KG1 (cell line): ENCODE measurements at regions not wholly inside any gene's neighbourhood (a gene's known extent, or its start where the extent isn't known, plus 50 kb on each side); places are given as distances from the start of the nearest gene placed in this dataset.

Experiments used
- DNase-seq: peaks from one replicate; lab custom pipeline; 2025; lab: John Stamatoyannopoulos, UW

DNA sequence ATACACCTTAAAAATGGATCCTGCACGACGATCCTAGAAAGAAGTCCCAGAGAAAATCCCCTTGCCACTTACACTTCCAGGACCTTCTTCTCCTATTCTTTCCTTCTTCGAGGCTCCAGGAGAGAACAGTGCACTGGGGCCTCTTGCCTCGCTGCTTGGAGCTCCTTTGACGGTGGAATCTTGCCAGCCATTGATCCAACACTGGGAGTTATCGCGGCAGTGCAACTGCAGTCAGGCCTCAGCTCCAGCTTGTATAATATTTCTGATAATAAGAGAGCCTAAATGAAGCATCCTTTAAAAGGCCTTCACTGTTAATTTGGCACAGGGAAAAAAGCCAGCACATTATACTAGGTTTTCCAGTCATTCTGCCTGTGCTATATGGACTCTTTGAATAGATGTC is 216.9 kb upstream of the PARD3B start:
- no peak for DNase-seq

DNA sequence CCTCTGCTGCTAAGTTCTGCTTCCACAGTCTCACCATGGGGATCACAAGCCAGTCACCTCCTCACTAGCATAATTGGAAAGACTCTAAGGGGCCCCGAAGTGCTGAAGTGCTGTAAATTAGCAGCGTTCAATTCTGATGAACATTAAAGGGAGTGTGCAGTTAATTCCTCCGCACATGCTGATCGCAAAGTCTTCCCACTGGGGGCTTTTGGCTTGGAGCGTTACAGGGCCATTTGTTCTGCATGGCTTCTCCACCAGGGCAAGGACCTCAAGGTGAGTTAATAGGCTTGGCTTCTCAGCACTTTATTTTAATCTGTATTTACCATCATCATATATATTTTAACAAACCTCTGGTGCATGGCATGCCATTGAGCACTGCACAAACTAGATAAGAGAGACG is 216.3 kb upstream of the PARD3B start:
- DNase-seq = no peak

DNA sequence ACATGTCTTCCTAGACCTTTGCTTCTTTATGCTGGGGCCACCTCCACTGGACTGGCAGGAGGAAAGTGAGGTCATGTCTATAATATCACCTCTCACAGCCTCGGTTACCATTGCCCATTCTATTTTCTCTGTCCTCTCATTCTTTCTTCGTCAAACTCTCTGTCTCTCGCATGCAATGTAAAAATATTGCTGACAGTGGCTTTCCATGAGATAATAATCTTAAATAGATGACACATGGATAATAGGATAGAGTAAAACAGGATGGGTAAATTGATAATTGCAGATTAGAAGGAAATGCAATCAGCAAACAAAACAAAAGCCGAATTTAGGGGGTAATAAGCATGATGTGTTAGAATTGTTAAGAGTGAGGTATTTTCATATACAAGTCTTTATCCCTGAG is 215.7 kb upstream of the PARD3B start:
- no peak for DNase-seq

DNA sequence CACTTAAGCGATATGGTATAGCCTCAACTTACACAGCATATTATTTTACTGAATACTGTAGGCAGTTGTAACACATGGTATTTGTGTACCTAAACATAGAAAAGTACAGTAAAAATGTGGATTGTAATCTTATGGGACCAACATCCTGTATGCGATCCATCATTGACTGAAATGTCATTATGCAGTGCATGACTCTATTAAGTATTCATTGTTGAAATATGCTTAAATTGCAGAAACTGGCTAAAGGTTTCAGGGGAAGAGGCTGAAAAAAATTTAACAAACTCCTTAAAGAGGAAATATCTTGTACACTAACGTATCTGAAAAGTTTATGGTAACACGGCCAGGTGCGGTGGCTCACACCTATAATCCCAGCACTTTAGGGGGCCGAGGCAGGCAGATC is 214.1 kb upstream of the PARD3B start:
- DNase-seq = no peak

DNA sequence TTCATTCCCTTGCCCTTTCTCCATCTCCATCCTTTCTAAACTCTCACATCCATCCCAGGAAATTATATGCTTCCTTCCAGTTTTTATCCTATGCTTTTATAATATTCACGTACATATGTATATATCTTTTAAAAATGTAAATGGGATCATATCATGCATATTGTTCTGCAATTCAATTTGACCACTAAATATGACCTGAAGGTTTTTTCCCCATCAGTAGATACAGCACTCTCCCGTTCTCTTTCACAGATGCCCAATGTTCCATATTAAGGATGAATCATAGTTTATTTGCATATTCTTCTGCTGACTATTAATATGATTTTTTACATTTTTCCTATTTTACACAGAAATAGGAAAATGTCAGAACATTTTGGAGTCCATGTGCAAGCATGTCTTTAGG is 213.3 kb upstream of the PARD3B start:
- DNase-seq = no peak

DNA sequence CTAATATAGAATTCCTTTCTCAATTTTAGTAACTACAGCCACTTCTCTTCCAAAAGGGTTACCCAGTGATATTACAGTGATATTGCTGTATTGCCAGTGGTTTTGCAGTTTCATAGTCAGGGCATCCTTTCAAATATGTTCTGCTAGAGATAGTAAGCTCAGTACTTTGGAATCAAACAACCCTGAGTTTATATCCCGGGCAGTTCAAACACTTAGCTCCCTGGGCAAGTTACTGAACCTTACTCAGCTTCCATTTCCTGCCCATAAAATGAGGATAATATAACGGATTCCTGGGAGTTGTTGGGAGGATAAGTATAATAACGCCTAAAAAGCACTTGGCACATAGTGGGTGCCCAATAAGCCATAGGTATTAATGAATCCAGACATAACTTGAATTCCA is 212.6 kb upstream of the PARD3B start:
- DNase-seq = no peak

DNA sequence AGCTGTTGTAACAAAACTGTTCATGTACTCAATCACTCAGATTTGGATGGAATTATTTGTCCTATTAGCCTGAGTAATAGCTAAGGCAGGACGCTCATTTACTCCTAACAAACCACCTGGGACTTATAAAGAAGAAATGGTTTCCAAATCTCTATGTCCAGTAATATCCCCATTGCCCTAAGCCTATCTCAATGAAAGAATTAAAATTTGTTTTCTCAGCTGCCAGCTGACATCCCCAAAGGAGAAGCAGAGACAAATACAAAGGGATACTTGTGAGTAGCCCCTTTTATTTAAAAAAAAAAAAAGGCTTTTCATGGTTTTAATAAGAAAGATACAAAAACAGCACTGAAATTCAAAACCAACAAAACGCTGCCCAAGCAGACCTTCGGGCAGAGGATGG is 211.4 kb upstream of the PARD3B start:
- DNase-seq = no peak

DNA sequence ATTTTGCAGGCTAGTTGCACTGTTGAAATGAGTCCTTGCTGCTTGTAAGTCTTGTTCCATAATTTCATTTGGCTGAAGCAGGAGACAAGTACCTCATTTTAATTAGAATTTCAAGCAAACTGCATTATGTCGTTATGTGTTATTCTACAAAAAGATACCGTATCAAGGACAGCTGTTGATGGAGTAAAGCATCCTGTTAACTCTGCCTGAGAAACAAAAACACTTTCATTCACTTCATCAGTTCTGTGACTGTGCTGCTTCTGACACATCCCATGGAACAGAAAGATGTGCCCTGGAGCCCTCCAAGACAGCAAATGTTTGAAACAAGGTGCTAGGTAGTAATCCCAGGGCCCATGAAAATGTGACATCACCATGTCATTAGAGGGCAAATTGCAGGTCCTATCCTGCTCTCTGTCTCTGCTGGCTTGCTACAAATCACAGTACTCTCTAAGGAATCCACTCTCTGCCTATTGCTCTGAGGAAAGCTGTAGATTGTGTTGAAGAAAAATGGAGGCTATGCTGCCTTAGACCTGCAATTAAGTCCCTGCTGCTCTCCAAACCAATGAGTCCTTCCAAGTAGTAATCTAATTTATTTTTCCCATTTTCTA is 209.7 kb upstream of the PARD3B start:
- DNase-seq = no peak

DNA sequence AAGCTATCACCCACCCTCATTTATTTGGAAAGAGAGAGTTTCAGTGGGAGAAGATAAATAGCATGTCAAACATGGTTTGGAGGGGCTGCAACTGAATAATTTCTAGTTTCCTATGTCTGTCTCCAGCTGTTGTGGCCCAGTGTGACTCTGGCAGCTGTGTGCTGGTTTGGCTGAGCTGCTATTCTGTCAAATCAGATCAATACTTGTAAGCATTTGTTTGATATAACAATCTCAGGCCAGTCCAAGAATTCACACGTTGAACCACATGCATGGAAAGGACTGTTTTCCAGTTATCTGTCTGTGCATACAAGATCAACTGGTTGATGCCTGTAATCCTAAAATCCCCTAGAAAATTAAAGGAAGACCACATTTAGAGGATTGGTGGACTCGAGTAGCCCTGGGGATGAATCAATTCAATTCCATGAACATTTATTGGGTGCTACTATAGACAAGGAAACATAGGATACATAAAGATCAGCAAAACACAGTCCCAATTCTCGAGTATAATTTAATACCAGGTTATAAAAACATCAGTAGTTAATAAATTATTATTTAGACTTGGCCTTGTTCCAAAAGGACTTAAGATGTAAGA is 209.0 kb upstream of the PARD3B start:
- no peak for DNase-seq

DNA sequence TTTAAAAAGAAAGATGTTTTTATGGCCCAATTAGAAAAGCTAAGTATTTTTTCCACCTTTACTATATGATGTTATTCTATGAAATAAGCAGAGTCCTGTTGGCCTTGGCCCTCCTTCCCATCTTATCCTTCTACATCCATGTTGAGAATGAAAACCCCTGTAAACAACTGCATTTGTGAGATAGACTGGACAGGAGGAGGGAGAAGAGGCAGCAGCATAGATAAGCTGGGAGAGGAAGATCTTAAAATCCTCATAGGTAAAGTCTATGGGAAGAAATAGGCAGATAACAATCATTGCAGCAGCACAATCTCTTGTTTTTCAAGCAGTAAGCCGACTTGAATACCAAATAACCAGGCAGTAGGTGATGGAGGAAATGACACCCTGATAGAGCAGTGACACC is 207.6 kb upstream of the PARD3B start:
- DNase-seq = no peak

DNA sequence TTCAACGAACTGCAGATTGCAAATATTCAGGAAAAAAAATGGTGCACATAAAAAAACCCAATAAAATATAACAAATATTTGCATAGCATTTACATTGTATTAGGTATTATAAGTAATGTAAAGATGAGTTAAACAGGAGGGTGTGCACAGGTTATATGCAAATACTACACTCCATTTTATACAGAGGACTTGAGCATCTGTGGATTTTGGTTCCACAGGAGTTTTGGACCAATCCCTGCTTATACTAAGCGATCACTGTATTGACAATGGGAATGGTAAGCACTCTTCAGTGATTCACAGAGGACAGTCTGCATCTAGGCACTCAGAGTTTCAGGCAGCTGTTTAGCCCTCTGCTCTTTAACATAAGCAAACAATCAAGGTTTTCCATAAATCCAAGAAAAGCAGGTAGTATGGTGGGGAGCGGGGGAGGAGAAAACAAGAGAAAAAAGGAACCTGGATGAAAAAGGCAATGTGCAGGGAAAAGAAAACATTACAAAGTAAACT is 206.0 kb upstream of the PARD3B start:
- no peak for DNase-seq

DNA sequence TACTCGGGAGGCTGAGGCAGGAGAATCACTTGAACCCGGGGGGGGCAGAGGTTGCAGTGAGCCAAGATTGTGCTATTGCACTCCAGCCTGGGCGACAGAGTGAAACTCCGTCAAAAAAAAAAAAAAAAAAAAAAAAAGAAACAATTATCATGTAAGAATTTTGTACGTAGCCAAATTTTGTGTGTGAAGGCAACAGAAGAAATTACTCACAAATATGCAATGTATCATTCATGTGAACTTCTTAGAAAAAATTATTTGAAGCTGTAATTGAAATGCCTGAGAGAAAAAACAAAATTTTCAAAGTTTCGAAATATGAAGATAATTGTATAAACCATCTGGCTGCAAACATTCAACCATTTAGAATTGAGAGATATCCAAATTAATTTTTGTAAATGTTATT is 204.8 kb upstream of the PARD3B start:
- no peak for DNase-seq

DNA sequence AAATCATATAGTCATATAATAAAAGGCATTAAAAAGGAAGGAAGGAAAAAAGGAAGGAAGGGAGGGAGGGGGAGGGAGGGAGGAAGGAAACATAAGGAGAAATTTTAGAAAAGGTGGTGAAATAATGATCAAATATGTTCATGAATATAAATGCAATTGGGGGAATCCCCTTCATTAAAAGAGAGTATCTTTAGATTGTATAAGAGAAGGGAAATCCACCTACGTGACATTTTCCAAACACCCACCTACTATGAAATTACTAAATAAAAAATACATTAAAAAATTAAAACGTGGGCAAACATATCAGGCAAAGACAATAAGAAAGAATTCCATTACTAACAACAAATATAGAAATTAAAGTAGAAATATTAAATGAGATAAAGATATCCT is 203.4 kb upstream of the PARD3B start:
- DNase-seq = no peak

DNA sequence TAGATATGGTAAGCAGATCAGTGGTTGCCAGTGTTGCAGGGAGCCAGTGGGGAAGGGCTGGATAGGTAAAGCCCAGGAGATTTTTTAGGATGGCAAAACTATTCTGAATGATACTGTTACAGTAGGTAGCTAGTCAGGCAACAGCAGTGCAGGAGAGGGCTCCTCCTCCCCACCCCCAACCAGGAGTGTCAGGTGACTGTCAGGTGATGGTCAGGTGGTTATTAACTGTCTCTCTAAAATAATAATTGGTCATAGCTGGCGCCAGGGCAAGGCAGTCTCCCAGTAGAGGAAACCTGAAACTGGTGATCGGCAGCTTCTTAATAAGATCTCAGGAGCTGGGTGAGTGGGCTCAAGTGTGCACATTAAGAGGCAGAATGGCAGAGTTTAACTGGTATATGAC is 201.6 kb upstream of the PARD3B start:
- no peak for DNase-seq

DNA sequence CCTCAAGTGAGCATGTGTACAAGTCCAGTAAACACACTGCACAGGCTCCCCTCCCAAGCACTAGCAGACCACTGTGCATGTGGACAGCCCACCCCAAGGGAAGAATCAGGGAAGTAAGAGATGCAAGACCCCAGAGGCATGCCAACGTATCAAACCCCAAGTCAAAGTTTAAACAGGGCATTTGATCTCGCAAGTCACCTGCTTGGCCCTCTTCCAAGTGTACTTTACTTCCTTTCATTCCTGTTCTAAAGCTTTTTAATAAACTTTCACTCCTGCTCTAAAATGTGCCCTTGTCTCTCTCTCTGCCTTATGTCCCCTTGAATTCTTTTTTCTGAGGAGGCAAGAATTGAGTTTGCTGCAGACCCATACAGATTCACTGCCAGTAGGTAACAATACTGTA is 201.2 kb upstream of the PARD3B start:
- DNase-seq = no peak

DNA sequence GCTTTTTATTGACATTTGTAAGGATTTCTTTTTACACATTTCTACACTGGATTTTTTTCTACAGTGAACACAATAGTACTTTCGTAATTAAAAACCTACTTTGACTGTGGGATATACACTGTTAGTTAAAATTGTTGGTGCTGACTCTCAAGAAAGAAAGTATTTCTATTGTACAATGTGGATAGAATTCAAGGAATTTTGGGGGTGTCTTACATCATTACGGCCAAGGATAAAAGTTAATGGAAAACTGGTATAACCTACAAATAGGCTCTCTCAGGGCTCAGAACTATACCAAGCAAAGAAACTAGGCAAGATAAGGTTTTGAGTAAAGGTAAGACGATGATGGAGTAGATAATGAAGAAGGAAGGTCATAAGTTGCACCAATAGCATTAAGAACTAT is 198.4 kb upstream of the PARD3B start:
- no peak for DNase-seq

DNA sequence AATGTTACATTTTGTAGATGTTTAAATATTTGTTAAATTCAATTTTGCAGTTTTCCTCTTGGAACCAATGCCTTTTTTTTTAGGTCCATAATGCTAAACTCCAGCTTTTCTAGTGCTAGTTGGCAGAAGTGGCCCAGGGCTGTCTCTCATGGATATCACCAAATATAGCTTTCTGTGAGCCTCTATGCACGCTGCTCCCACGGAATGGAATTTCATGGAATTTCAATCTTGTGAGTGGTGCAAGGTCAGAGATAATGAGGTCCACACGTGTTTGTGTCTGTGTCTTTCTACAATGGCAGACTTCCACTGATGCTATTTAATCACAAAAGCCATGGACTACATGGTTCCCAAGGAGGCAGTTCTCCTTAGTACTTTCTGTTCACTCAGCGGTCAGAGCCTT is 191.5 kb upstream of the PARD3B start:
- DNase-seq = no peak

DNA sequence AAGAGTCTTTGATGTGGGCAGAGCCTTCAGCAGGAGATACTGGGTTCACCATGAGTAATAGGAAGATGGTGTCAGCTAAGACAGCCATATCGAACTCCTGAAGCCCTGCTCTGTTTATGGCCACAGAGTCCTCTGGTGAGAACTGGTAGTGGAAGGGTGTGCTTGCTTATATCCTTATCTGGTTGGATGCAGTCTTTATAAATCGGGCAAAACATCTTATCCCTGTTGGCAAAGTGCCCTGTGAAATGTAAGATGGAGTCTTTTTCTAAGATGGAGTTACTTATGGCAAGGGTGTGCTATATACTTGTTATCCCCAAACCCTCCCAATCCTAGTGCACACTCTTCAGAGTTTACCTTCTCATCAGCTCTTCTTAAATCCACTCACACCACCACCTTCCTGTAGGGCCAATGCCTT is 190.8 kb upstream of the PARD3B start:
- no peak for DNase-seq

DNA sequence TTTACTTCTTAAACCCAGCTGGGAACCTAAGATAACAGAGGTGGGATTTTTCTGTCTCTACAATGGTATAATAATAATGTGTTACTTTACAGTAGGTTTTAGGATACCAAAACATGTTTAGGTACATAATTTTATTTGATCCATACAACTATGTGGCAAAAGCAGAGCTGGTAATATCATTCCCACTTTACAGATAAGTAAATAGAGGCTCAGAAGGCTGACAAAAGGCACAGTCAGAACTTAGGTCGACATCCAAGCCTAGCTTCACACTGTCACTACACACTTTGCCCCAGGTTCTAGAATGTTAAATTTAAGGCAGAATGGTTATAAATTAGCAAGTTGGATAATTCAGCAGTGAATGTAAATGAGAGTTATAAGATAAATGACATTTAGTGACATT is 189.6 kb upstream of the PARD3B start:
- no peak for DNase-seq

DNA sequence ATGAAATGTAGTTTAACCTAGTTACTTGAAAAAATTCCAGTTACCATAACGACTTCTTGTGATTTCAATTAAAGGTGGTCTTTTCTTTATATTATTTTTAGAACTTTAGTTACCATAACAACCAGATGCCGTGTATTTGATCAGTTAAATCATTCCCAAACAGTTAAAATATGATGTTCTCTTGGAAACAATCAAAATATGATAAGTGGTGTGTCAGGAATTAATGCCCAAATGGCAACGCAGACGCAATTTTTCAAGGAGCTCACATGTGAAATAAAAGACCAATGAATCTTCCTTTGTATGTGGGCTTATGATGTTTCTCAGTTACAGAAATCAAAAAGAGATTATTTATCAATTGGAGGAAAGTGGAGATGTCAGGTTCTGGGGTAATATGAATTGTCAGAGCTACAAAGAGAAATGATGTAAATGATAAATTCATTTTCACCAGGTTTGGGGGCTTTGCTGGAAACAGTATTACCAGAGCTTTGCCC is 189.1 kb upstream of the PARD3B start:
- DNase-seq = no peak

DNA sequence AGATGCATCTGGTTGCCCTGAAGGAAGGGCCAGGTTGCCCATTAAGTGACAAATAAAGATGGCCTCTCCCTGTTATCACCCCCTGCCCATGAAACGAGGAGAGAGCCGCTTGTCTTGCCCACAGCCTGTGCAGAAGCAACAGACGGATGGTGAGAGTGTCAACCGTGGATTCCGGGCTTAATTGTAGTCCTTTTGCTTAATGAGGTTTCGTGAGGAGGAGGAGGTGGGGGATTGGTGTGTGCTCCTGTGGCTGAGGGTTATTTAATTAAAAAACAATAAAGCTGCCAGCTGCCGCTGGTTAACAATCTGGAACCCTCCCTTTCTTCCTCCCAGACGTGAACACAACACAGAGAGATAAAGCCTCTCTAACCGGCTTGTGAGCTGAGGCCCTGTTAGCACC is 188.0 kb upstream of the PARD3B start:
- DNase-seq = no peak

DNA sequence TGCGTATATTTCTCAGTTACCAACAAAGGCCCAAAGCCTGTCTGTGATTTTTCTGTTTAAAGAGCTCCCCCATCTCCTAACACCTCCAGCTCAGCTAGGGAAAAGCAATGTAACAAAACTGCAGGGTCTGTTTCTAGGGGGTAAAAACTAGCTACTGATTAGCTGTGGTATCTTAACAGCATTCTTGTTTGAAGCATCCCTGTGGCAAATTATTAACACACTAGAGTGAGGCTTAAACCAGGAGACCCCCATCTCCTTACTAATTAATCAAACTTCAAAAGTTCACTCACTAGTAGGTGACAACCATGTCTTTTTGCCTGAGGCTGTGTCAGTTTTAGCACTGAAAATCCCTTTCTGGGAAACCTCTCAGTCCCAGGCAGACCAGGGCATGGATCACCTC is 186.2 kb upstream of the PARD3B start:
- DNase-seq = no peak

DNA sequence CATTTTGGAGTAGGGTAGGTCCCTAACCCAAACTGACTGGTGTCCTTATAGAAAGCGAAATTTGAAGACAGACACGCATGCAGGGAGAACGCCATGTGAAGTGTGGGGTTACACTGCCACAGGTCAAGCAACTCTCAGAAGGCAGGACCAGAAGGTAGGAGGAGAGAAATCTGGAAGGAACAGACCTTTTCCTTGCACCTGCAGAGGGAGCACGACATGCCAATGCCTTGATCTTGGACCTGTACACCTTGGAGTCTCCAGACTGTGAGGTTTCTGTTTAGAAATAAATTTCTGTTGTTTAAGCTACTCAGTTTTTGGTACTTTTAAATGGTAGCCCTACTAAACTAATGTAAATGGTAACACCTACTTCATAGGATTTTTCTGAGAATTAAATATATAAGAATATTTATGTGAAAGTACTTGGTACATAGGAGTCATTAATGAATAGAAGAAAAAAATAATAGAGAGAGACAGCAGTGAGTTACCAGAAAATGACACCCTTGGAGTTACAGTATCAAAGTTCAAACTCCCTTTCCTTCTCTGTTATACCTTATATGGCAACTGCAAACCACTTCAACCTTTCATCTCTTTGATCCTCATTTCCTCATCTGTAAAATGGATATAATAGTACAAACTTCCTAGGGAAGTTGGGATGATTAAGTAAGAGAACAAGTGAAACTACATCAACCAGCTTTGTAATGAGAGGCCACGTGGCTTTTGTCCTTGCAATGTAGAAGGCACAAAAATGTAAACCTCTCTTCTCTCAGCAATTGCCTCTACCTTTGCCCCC is 184.9 kb upstream of the PARD3B start:
- DNase-seq = no peak
